CD14-positive monocyte (primary cell): ENCODE measurements at regions not wholly inside any gene's neighbourhood (a gene's known extent, or its start where the extent isn't known, plus 50 kb on each side); places are given as distances from the start of the nearest gene placed in this dataset.

ENCODE experiments used
- DNase-seq, 3 donors: peaks; one replicate each; pipeline ENCODE4 v3.0.0-alpha.2; 2011 to 2022
- H2AFZ ChIP-seq: 2 replicates; pipeline ENCODE4 v1.6.0; 2012; ENCODE audit warnings: mild to moderate bottlenecking, low read depth, low read length, inconsistent platforms; ENCODE audit not compliant: insufficient read depth, poor library complexity, severe bottlenecking
- H3K27ac ChIP-seq, 2 donors: 1 replicate in 1 of 2; 2 replicates in 1 of 2; pipeline ENCODE4 v1.5.1; 2012 to 2013; ENCODE audit warnings: low read length in 2 of 2, control low read depth in 1 of 2, inconsistent platforms in 1 of 2, low read depth in 1 of 2, mild to moderate bottlenecking in 1 of 2
- H3K27me3 ChIP-seq, 2 donors: one replicate each; pipeline versions ENCODE4 v1.6.0 to v1.6.1; 2011 to 2013; ENCODE audit warnings: low read length in 2 of 2; ENCODE audit not compliant: control insufficient read depth in 2 of 2, insufficient read depth in 2 of 2
- H3K36me3 ChIP-seq, 2 donors: replicated peaks in 1 of 2; 1 replicate in 1 of 2; 2 replicates in 1 of 2; pipeline versions ENCODE4 v1.5.1 to v1.6.1; 2012 to 2013; ENCODE audit warnings: low read length in 2 of 2, control low read depth in 1 of 2, inconsistent platforms in 1 of 2, mild to moderate bottlenecking in 1 of 2; ENCODE audit not compliant: insufficient read depth in 2 of 2, control insufficient read depth in 1 of 2
- H3K4me1 ChIP-seq, 2 donors: 1 replicate in 1 of 2; 2 replicates in 1 of 2; pipeline versions ENCODE4 v1.5.1 to v1.6.1; 2012 to 2013; ENCODE audit warnings: low read length in 2 of 2, control low read depth in 1 of 2, inconsistent platforms in 1 of 2, mild to moderate bottlenecking in 1 of 2, moderate library complexity in 1 of 2; ENCODE audit not compliant: insufficient read depth in 2 of 2, control insufficient read depth in 1 of 2
- H3K4me2 ChIP-seq: replicated peaks from 2 replicates; pipeline ENCODE3; 2012; ENCODE audit warnings: low read length, moderate library complexity, mild to moderate bottlenecking; ENCODE audit not compliant: poor library complexity, severe bottlenecking; ENCODE audit errors: extremely low read depth
- H3K4me3 ChIP-seq, 3 experiments: fragments of 200-600 bp in 1 of 3; sonication (generic) in 1 of 3; replicated peaks in 1 of 3; 1 replicate in 2 of 3; 2 replicates in 1 of 3; pipeline ENCODE4 v1.5.1; 2011 to 2013; ENCODE audit warnings: low read length in 3 of 3, mild to moderate bottlenecking in 3 of 3, control low read depth in 2 of 3, low read depth in 2 of 3, inconsistent platforms in 1 of 3, moderate library complexity in 1 of 3
- H3K79me2 ChIP-seq: 2 replicates; pipeline ENCODE4 v1.6.0; 2012; ENCODE audit warnings: mild to moderate bottlenecking, control low read depth, inconsistent platforms, low read length, moderate library complexity; ENCODE audit not compliant: insufficient read depth
- H3K9ac ChIP-seq: 2 replicates; pipeline ENCODE4 v1.6.0; 2017; ENCODE audit warnings: low read length, mild to moderate bottlenecking; ENCODE audit not compliant: insufficient read depth, poor library complexity, severe bottlenecking
- H3K9me3 ChIP-seq, 2 donors: replicated peaks in 1 of 2; 1 replicate in 1 of 2; 2 replicates in 1 of 2; pipeline versions ENCODE4 v1.5.1 to v1.6.1; 2012 to 2013; ENCODE audit warnings: low read length in 2 of 2, control low read depth in 1 of 2; ENCODE audit not compliant: control insufficient read depth in 1 of 2, insufficient read depth in 1 of 2
- H4K20me1 ChIP-seq: 2 replicates; pipeline ENCODE4 v1.6.0; 2012; ENCODE audit warnings: mild to moderate bottlenecking, low read length, control low read depth, moderate library complexity; ENCODE audit not compliant: insufficient read depth
- H3K27ac Mint-ChIP-seq, 7 donors: one replicate each; pipeline ENCODE4 v1.8.0; 2020; ENCODE audit warnings: mild to moderate bottlenecking in 7 of 7, mixed read lengths in 7 of 7, moderate library complexity in 6 of 7, inconsistent platforms in 2 of 7
- H3K27me3 Mint-ChIP-seq, 3 donors: one replicate each; pipeline ENCODE4 v1.8.0; 2021 to 2022; ENCODE audit warnings: low read depth in 3 of 3, mild to moderate bottlenecking in 3 of 3, mixed read lengths in 3 of 3, moderate library complexity in 3 of 3, inconsistent platforms in 1 of 3
- H3K36me3 Mint-ChIP-seq, 2 donors: one replicate each; pipeline ENCODE4 v1.8.0; 2020; ENCODE audit warnings: mixed read lengths in 2 of 2, inconsistent platforms in 1 of 2, mild to moderate bottlenecking in 1 of 2
- H3K4me1 Mint-ChIP-seq: one replicate; pipeline ENCODE4 v1.8.0; 2020; ENCODE audit warnings: mild to moderate bottlenecking, mixed read lengths
- H3K4me3 Mint-ChIP-seq, 2 donors: one replicate each; pipeline ENCODE4 v1.8.0; 2020; ENCODE audit warnings: mild to moderate bottlenecking in 2 of 2, mixed read lengths in 2 of 2, moderate library complexity in 1 of 2
- H3K9me3 Mint-ChIP-seq, 7 donors: one replicate each; pipeline ENCODE4 v1.8.0; 2020 to 2022; ENCODE audit warnings: mixed read lengths in 7 of 7, mild to moderate bottlenecking in 6 of 7, moderate library complexity in 6 of 7, inconsistent platforms in 2 of 7
- CTCF ChIP-seq: fragments of 200-600 bp; IDR thresholded peaks from one replicate; pipeline ENCODE4 v1.8.0; 2022; ENCODE audit warnings: antibody characterized with exemption, mild to moderate bottlenecking
- WGBS: methylation state at CpG from one replicate; pipeline ENCODE4 v1.1.5; 2013; ENCODE audit warnings: missing lambda C conversion rate; ENCODE audit not compliant: insufficient coverage; 5-methylcytosine and 5-hydroxymethylcytosine counted together
- intact Hi-C, 2 donors: fragments of 100-400 bp; cut with micrococcal nuclease; formaldehyde crosslinking; loops; one replicate each; pipeline versions ENCODE4 v1.15.0 to v1.15.1; 2023

GRCh38 chrX:42710452-42710851 lies 67.5 kb downstream of the PPP1R2C start:
- Histone ChIP-seq H3K4me1 (peaks cover 0 to 2% of the 10 kb centered on the region in 2 donors), H3K4me3 (no peak overlapping the region), H3K9me3 (no peaks in the 10 kb centered on the region), H3K36me3 (no peaks in the 10 kb centered on the region), H2AFZ (no peak overlapping the region), H3K9ac (no peak overlapping the region), H4K20me1 (no peaks in the 10 kb centered on the region), H3K4me2 (no peak overlapping the region), H3K79me2 (no peaks in the 10 kb centered on the region), H3K27me3 (no peaks in the 10 kb centered on the region), H3K27ac (no peak overlapping the region)
- Mint-ChIP-seq H3K36me3 (no peaks in the 10 kb centered on the region), H3K9me3 (peaks cover 0 to 2% (median 0%) of the 10 kb centered on the region in 7 donors), H3K27me3 (peaks cover 0 to 5% (median 2%) of the 10 kb centered on the region in 3 donors), H3K4me3 (no peak overlapping the region), H3K27ac (no peak overlapping the region), H3K4me1 (no peaks in the 10 kb centered on the region)
- WGBS = no CpG with 5 or more reads among the region's 2 CpGs
- intact Hi-C loops = no loop called here
- TF ChIP-seq CTCF = no peak
- no peak for DNase-seq

- Histone ChIP-seq H2AFZ (no peak overlapping the region), H3K27me3 (no peaks in the 10 kb centered on the region), H3K9ac (no peak overlapping the region), H3K36me3 (no peaks in the 10 kb centered on the region), H3K4me2 (no peak overlapping the region), H3K4me3 (no peak overlapping the region), H3K79me2 (no peaks in the 10 kb centered on the region), H3K9me3 (no peaks in the 10 kb centered on the region), H3K4me1 (no peaks in the 10 kb centered on the region), H3K27ac (no peak overlapping the region), H4K20me1 (no peaks in the 10 kb centered on the region)
- no peak overlapping the region for H3K4me3 Mint-ChIP-seq
- DNase-seq = no peak
- H3K9me3 Mint-ChIP-seq = peaks cover 0 to 2% (median 0%) of the 10 kb centered on the region in 7 donors
- no peaks in the 10 kb centered on the region for H3K36me3 Mint-ChIP-seq
- no peak overlapping the region for H3K27ac Mint-ChIP-seq
- TF ChIP-seq CTCF = no peak
- peaks cover 0 to 8% (median 2%) of the 10 kb centered on the region in 3 donors for H3K27me3 Mint-ChIP-seq
- H3K4me1 Mint-ChIP-seq = no peaks in the 10 kb centered on the region
- no CpG with 5 or more reads among the region's 2 CpGs for WGBS
- intact Hi-C loops = no loop called here
These were observed 69.7 kb downstream of the PPP1R2C start for GRCh38 chrX:42708222-42708621.
